ENCODE measurements at regions not wholly inside any gene's neighbourhood (a gene's known extent, or its start where the extent isn't known, plus 50 kb on each side); places are given as distances from the start of the nearest gene placed in this dataset.
"Not testable (repeated sequence)": the region's sequence is repeated elsewhere in the genome, so short reads cannot be mapped to it uniquely, and the experiment has no call there.

DNA sequence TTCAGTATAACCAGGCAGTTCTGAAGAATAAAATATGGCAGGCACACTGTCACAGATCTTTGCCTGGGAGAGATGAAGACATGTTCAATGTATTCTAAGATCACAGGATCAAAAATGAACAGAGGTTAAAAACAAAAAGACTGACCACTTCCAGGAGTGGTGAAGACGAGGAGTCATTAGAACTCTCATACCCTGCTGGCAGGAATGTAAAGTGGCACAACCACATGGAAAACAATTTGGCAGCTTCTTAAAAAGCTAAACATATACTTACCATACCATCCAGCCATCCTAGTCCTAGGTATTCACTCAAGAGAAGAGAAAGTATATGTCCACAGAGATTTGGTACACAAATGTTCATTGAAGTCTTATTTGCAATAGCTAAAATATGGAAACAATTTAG lies 406.3 kb downstream of the NPIPA8 start:
- no peak for DNase-seq

- no peak for DNase-seq
These were observed 409.6 kb downstream of the NPIPA8 start for GRCh38 chr16:17926866-17927399.

DNA sequence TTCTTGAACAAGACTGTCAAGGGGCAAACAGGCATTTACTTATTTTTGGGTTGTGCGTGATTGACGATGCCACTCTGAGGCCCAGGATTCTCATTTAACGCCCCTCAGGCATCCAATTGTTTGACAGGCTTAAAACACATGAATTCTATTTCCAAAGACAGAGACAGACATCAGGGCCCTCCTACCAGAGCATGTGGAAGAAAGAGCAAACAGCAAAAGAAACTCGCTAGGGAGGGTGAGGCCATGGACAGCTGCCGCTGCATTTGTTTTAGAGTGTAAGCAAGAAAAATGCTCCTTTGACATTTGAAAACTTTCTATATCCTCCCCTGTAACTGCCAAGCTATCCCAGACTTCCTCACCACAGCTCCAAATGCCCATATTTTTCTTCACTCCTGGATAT lies 410.1 kb downstream of the NPIPA8 start:
- no peak for DNase-seq

DNA sequence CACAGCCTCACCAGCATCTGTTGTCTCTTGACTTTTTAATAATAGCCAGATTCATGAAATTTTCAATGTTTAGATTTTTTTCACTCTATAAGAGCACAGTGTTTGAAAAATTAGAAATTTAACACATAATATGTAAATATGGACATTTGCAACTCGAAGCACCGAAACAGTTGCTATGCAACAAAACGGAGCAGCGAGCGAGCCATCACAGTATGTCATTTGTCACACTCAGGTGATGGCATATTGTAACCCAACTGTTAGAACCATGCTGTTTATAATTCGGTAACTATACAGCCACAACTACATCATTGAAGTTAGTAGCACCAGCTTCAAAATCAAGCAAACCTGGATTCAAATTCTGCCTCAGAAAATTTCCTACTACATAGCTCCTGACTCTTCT lies 410.8 kb downstream of the NPIPA8 start:
- no peak for DNase-seq

DNA sequence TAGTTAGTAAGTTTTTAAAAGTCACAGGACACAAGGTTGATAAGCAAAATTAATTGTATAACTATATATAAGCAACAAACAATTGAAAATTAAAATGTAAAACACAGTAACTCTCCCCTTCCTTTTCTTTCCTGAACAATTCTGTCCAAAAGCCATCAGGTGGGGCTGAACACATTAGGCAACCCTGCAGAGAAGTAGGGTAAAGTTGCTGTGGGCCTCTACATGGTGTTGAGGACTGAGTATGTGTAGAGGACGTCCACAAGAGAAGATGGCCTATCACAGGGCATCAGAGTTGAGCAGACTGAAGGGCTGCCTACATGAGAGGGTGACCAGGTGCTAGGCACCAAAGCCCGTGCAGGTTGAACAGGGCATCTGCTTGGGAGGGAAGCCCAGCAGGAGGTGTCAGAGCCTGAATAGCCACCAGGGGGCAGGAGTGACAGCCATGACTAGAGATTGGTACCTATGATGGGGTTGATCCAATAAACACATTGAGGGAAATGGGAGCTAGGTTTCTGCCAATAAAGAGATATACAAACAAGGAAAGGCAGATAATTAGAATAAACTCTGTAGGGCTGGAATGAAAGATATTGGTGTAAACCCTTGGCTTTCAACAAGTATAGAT lies 415.1 kb downstream of the NPIPA8 start:
- peak; percentile 53 to 70 (median 58) for DNase-seq

- no peak for DNase-seq
These were observed 419.1 kb downstream of the NPIPA8 start for GRCh38 chr16:17917316-17918019.

GRCh38 chr16:17915791-17916190 lies 420.7 kb downstream of the NPIPA8 start:
- no peak for DNase-seq

- DNase-seq = no peak
These were observed 422.4 kb downstream of the NPIPA8 start for GRCh38 chr16:17914168-17914567.

DNA sequence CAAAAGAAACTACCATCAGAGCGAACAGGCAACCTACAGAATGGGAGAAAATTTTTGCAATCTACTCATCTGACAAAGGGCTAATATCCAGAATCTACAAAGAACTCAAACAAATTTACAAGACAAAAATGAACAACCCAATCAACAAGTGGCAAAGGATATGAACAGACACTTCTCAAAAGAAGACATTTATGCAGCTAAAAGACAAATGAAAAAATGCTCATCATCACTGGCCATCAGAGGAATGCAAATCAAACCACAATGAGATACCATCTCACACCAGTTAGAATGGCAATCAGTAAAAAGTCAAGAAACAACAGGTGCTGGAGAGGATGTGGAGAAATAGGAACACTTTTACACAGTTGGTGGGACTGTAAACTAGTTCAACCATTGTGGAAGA lies 425.0 kb downstream of the NPIPA8 start:
- DNase-seq = not testable (repeated sequence)

DNA sequence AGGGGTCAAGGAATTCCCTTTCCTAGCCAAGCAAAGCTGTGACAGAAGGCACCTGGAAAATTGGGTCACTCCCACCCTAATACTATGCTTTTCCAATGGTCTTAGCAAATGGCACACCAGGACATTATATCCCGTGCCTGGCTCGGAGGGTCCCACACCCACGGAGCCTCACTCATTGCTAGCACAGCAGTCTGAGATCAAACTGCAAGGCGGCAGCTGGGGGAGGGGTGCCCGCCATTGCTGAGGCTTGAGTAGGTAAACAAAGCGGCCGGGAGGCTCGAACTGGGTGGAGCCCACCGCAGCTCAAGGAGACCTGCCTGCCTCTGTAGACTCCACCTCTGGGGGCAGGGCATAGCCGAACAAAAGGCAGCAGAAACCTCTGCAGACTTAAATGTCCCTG lies 429.9 kb downstream of the NPIPA8 start:
- not testable (repeated sequence) for DNase-seq

DNA sequence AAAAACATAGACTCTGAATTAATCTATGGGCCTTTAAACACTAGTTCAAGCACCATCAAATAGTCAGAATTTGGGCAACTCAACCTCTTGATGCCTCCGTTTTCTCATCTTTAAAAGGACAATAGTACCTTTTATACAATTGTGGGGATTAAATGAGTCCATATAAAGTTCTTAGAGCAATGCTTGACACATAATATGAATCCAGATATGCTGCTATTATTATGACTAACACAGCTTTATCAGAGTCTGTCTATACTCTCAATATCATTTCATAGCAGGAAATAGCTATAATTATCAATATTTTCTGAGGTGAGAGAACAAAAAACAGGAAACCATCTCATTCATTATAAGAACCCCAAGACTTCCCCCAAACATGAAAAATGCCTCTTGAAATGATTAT lies 430.5 kb upstream of the XYLT1 start:
- no peak for DNase-seq

DNA sequence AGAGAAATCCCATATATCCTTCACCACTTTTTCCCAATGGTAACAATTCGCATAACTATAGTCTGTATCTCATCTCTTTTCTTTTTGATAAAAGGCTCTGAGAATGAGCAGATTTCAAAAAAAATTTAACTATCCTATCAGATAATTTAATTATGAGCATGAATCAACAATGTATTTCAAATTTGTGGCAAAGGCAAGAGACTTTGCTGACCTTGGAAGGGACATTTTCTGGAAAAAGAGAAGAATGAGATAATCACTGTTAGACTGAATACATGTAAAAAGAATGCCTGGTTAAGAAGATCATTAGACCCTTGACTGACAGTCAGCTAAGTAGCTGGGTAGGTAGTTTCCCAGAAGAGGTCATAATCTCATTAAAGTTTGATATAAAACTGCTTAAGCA lies 428.4 kb upstream of the XYLT1 start:
- no peak for DNase-seq

- no peak for DNase-seq
These were observed 417.2 kb upstream of the XYLT1 start for GRCh38 chr16:17887963-17888362.

- no peak for DNase-seq
These were observed 415.0 kb upstream of the XYLT1 start for GRCh38 chr16:17885659-17886207.

- DNase-seq = no peak
These were observed 407.1 kb upstream of the XYLT1 start for GRCh38 chr16:17877821-17878360.

DNA sequence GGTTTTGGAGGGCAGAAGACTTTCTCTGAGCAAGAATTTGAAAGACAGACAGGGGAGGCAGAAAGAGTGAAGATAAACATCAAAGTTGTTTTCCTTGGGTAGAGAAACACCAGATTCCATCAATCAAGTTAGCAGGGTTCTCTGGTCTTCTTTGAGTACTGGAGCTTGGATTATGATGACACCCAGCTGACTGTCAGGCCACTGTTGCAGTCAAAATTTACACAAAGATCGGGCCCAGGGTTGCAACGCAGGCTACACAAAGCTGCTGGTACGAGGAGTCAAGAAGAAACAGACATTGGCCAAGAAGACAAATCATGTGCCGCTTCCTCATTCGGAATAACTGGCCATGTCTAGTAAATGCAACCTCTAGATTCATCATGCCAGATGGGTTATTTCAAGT lies 396.2 kb upstream of the XYLT1 start:
- no peak for DNase-seq

DNA sequence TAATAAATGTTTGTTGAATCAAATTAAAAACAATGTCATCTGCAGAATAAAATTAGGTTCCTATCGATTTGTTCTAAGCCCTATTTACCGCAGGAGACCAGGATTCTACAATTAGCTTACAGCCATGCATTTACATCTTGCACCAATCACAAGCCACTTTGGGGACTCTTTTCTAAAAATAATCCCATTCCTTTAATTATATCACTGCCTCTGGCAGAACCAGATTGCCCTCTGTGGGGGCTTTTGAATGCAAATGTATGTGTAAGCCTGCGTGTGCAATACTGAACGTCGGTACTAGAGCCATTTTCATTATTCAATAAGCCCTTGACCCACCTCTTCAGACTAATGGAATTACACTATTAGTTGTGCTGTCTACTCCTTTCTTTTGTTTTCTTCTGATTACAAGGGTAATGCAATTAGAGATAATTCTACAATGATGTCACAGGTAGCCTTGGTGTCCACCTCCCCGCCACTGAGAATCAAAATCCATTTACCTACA lies 391.3 kb upstream of the XYLT1 start:
- no peak for DNase-seq

- DNase-seq = no peak
These were observed 387.3 kb upstream of the XYLT1 start for GRCh38 chr16:17858061-17858460.

- DNase-seq = no peak
These were observed 383.2 kb upstream of the XYLT1 start for GRCh38 chr16:17853958-17854357.

GRCh38 chr16:17852977-17853702 lies 382.4 kb upstream of the XYLT1 start:
- peak in 1 of 3 donors; percentile 2 for DNase-seq

- DNase-seq = no peak
These were observed 380.0 kb upstream of the XYLT1 start for GRCh38 chr16:17850581-17851250.

- DNase-seq = no peak
These were observed 376.6 kb upstream of the XYLT1 start for GRCh38 chr16:17847234-17847795.

Data from suppressor macrophage treated with lipopolysaccharide for 1 hour (primary cell).